LNCaP clone FGC (cell line): ENCODE measurements at regions not wholly inside any gene's neighbourhood (a gene's known extent, or its start where the extent isn't known, plus 50 kb on each side); places are given as distances from the start of the nearest gene placed in this dataset.
"Not testable (repeated sequence)": the region's sequence is repeated elsewhere in the genome, so short reads cannot be mapped to it uniquely, and the experiment has no call there.

Experiments used
- DNase-seq: peaks from one replicate; pipeline ENCODE4 v3.0.0-alpha.2; 2011; ENCODE audit warnings: low read depth
- H3K4me3 ChIP-seq: 2 replicates; pipeline ENCODE4 v1.5.1; 2011; ENCODE audit warnings: mild to moderate bottlenecking, low read depth, low read length, control low read depth
- CTCF ChIP-seq: IDR thresholded peaks from 2 replicates; pipeline ENCODE4 v1.5.1; 2012; ENCODE audit warnings: mild to moderate bottlenecking; ENCODE audit not compliant: control insufficient read depth, insufficient read depth; ENCODE audit errors: extremely low read depth

- no peak for DNase-seq
- TF ChIP-seq CTCF: no peak
- no peak overlapping the region for H3K4me3 ChIP-seq
Observed at GRCh38 chrX:151088221-151088620, 88.2 kb upstream of the GPR50 start.

- no peak overlapping the region for H3K4me3 ChIP-seq
- no peak for TF ChIP-seq CTCF
- DNase-seq: no peak
Observed at GRCh38 chrX:151099001-151099400, 77.4 kb upstream of the GPR50 start.

GRCh38 chrX:151100799-151101198 is 75.6 kb upstream of the GPR50 start:
- no peak for TF ChIP-seq CTCF
- no peak overlapping the region for H3K4me3 ChIP-seq
- DNase-seq: no peak

- not testable (repeated sequence) for DNase-seq, H3K4me3 ChIP-seq
Observed at GRCh38 chrX:151113200-151113599, 63.2 kb upstream of the GPR50 start.
